Naive B cell (primary cell): ENCODE measurements at regions not wholly inside any gene's neighbourhood (a gene's known extent, or its start where the extent isn't known, plus 50 kb on each side); places are given as distances from the start of the nearest gene placed in this dataset.
"Not testable (repeated sequence)": the region's sequence is repeated elsewhere in the genome, so short reads cannot be mapped to it uniquely, and the experiment has no call there.

Experiments
- ATAC-seq, 2 donors: fragments of 150-1000 bp; cut with Tn5 transposase; 2 replicates each; pipeline ENCODE4 v1.10.0; 2021; ENCODE audit warnings: low read depth in 2 of 2, mild to moderate bottlenecking in 2 of 2, moderate library complexity in 2 of 2
- DNase-seq: peaks from one replicate; pipeline ENCODE4 v3.0.0; 2022
- H3K27ac Mint-ChIP-seq, 6 donors: one replicate each; pipeline ENCODE4 v1.8.0; 2020 to 2022; ENCODE audit warnings: mild to moderate bottlenecking in 6 of 6, mixed read lengths in 6 of 6, moderate library complexity in 5 of 6, inconsistent platforms in 2 of 6
- H3K27me3 Mint-ChIP-seq, 3 donors: one replicate each; pipeline ENCODE4 v1.8.0; 2021 to 2022; ENCODE audit warnings: mixed read lengths in 3 of 3, mild to moderate bottlenecking in 1 of 3
- H3K36me3 Mint-ChIP-seq, 2 donors: one replicate each; pipeline ENCODE4 v1.8.0; 2020 to 2022; ENCODE audit warnings: mixed read lengths in 2 of 2, inconsistent platforms in 1 of 2, mild to moderate bottlenecking in 1 of 2
- H3K4me1 Mint-ChIP-seq, 3 donors: one replicate each; pipeline ENCODE4 v1.8.0; 2020 to 2022; ENCODE audit warnings: mixed read lengths in 3 of 3, inconsistent platforms in 1 of 3, mild to moderate bottlenecking in 1 of 3, moderate library complexity in 1 of 3
- H3K4me3 Mint-ChIP-seq, 8 donors: one replicate each; pipeline ENCODE4 v1.8.0; 2020 to 2022; ENCODE audit warnings: mild to moderate bottlenecking in 8 of 8, mixed read lengths in 8 of 8, moderate library complexity in 8 of 8, inconsistent platforms in 2 of 8
- H3K9me3 Mint-ChIP-seq, 7 donors: one replicate each; pipeline ENCODE4 v1.8.0; 2020 to 2022; ENCODE audit warnings: mixed read lengths in 7 of 7, mild to moderate bottlenecking in 5 of 7, inconsistent platforms in 2 of 7, moderate library complexity in 1 of 7

DNA sequence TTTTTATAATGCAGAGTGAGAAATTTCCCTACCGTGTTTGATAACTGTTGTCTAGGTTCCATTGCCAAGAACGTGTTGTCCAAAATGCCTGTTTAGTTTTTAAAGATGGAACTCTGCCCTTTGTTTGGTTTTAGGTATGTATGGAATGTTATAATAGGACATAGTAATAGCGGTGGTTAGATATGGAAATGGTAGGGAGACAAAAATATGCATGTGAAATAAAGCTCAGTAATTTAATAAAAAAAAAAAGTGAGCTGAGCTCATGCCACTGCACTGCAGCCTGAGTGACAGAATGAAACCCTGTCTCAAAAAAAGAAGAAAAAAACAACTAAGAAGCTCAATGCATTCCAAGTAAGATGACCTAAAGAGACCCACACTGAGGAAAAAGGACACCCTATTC is 72.9 kb downstream of the ZNF783 start:
- Mint-ChIP-seq H3K4me3 (no peak overlapping the region), H3K27me3 (peaks cover 5 to 23% (median 14%) of the 10 kb centered on the region in 3 donors), H3K36me3 (peaks cover 0 to 8% of the 10 kb centered on the region in 2 donors), H3K9me3 (peaks cover 7 to 31% (median 22%) of the 10 kb centered on the region in 7 donors), H3K27ac (no peak overlapping the region), H3K4me1 (no peaks in the 10 kb centered on the region)
- DNase-seq (no peak), ATAC-seq (no peak)

GRCh38 chr7:149348758-149349369 is 86.9 kb downstream of the ZNF783 start:
- peaks cover 12 to 50% (median 42%) of the 10 kb centered on the region in 7 donors for H3K9me3 Mint-ChIP-seq

DNA sequence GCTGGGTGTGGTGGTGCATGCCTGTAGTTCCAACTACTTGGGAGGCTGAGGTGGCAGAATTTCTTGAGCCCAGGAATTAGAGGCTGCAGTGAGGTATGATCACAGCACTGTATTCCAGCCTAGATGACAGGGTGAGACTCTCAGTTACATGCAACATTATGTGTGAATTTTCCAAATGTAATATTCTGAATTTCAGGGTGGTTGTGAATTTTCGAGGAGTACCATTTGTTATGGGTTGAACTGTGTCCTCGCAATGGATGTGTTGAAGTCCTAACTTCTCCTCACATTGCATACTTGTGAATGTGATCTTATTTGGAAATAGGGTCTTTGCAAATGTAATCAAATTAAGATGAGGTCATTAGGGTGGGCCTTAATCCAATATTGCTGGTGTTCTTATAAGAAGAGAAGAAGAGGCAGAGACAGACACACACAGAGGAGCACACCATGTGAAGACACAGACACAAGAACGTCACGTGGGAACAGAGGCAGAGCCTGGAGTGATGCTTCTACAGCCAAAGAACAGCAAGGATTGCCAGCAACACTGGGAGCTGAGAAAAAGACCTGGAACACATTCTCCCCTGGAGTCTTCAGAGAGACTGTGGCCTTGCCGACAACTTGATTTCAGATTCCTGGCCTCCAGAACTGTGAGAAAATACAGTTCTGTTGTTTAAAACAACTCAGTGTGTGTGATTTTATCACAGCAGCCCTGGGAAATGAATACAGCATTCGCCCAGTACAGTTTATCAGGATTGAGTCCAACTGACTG is 91.9 kb downstream of the ZNF783 start:
- Mint-ChIP-seq H3K36me3 (peaks cover 4 to 13% of the 10 kb centered on the region in 2 donors), H3K27me3 (peaks cover under 1 to 14% (median 5%) of the 10 kb centered on the region in 3 donors), H3K27ac (no peak overlapping the region), H3K4me3 (peak overlapping the region in 1 of 8 donors; percentile 16), H3K4me1 (no peaks in the 10 kb centered on the region), H3K9me3 (peaks cover 6 to 18% (median 13%) of the 10 kb centered on the region in 7 donors)
- DNase-seq (no peak), ATAC-seq (no peak)

More at GRCh38 chr7:149348758-149349369, 86.9 kb downstream of the ZNF783 start:
- no peak overlapping the region for H3K4me3 Mint-ChIP-seq
- H3K4me1 Mint-ChIP-seq: no peaks in the 10 kb centered on the region
- ATAC-seq: no peak
- H3K27ac Mint-ChIP-seq: no peak overlapping the region
- no peak for DNase-seq
- peaks cover 0 to 18% (median 18%) of the 10 kb centered on the region in 3 donors for H3K27me3 Mint-ChIP-seq
- peaks cover 9 to 33% of the 10 kb centered on the region in 2 donors for H3K36me3 Mint-ChIP-seq

- Mint-ChIP-seq H3K27me3 (peaks cover 4 to 20% (median 5%) of the 10 kb centered on the region in 3 donors), H3K36me3 (peaks cover 9 to 14% of the 10 kb centered on the region in 2 donors), H3K9me3 (peaks cover 5 to 17% (median 9%) of the 10 kb centered on the region in 7 donors)
- not testable (repeated sequence) for ATAC-seq, H3K4me3 Mint-ChIP-seq, DNase-seq, H3K4me1 Mint-ChIP-seq, H3K27ac Mint-ChIP-seq
Observed at GRCh38 chr7:149355035-149355389, 93.0 kb downstream of the ZNF783 start.

DNA sequence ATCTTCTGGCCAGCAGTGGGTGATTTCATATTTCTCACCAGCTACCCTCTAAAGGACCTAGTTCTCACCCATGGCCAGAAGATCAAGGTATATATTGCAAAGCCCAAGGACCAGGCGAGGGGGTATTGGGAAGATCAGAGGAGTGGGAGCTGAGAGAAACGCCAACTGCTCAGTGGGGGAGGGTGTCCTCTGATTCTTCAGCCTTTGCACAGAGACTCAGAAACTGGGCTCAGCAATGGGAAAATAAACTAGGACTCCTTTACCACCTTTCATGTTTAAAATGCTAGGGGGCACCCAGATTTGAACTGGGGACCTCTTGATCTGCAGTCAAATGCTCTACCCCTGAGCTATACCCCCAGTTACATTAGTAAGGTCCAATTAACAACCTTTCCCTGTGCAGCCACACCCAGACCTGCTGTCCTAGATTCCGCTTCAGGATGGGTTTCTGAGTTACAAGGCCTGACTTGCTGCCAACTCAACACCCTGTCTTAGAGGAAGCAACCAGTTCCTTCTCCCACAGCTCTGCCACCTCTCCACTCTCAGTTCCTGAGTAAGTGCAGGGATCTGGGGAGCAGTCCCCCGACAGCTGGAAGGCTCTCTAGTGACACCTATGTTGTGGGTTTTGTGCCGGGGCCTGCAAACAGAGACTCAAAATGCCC is 93.5 kb downstream of the ZNF783 start:
- no peak overlapping the region for H3K27ac Mint-ChIP-seq
- H3K9me3 Mint-ChIP-seq: peaks cover 3 to 18% (median 10%) of the 10 kb centered on the region in 7 donors
- H3K36me3 Mint-ChIP-seq: peaks cover 9 to 11% of the 10 kb centered on the region in 2 donors
- H3K4me3 Mint-ChIP-seq: no peak overlapping the region
- ATAC-seq (no peak), DNase-seq (no peak)
- peaks cover 5 to 25% (median 8%) of the 10 kb centered on the region in 3 donors for H3K27me3 Mint-ChIP-seq
- H3K4me1 Mint-ChIP-seq: no peaks in the 10 kb centered on the region

GRCh38 chr7:149362696-149363095 is 98.2 kb downstream of the ZNF777 start:
- Mint-ChIP-seq H3K27ac (no peak overlapping the region), H3K9me3 (peaks cover 10 to 68% (median 20%) of the 10 kb centered on the region in 7 donors), H3K36me3 (peaks cover 5 to 21% of the 10 kb centered on the region in 2 donors), H3K27me3 (peaks cover 19 to 45% (median 27%) of the 10 kb centered on the region in 3 donors), H3K4me1 (no peaks in the 10 kb centered on the region), H3K4me3 (no peak overlapping the region)
- ATAC-seq (no peak), DNase-seq (no peak)

- no peak for DNase-seq
Observed at GRCh38 chr7:149367418-149368180, 93.3 kb downstream of the ZNF777 start.

DNA sequence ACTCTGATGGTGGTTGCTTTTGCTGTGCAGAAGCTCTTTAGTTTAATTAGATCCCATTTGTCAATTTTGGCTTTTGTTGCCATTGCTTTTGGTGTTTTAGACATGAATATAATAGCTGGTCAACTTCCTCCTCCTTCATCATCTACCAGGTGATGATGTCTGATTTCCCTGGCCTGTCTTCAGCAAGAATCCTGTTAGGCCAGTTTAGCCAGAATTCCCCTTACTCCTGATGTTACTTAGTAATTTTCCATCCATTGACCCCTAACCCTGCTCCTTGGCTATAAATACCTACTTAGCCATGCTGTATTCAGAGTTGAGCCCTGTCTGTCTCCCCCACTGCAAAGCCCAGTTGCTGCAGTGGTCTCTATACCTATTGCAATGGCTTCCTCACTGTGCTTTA is 91.4 kb downstream of the ZNF777 start:
- peaks cover 11 to 50% (median 38%) of the 10 kb centered on the region in 7 donors for H3K9me3 Mint-ChIP-seq
- DNase-seq (no peak), ATAC-seq (no peak)
- peak overlapping the region in 1 of 6 donors; percentile 7 for H3K27ac Mint-ChIP-seq
- H3K27me3 Mint-ChIP-seq: peaks cover 10 to 26% (median 17%) of the 10 kb centered on the region in 3 donors
- H3K36me3 Mint-ChIP-seq: peaks cover 7 to 24% of the 10 kb centered on the region in 2 donors
- no peaks in the 10 kb centered on the region for H3K4me1 Mint-ChIP-seq
- H3K4me3 Mint-ChIP-seq: no peak overlapping the region

More at GRCh38 chr7:149367418-149368180, 93.3 kb downstream of the ZNF777 start:
- Mint-ChIP-seq H3K9me3 (peaks cover 9 to 45% (median 30%) of the 10 kb centered on the region in 7 donors), H3K36me3 (peaks cover 6 to 18% of the 10 kb centered on the region in 2 donors), H3K4me3 (no peak overlapping the region), H3K27ac (peak overlapping the region in 1 of 6 donors; percentile 5), H3K27me3 (peaks cover 22 to 23% (median 22%) of the 10 kb centered on the region in 3 donors), H3K4me1 (no peaks in the 10 kb centered on the region)
- ATAC-seq: no peak

DNA sequence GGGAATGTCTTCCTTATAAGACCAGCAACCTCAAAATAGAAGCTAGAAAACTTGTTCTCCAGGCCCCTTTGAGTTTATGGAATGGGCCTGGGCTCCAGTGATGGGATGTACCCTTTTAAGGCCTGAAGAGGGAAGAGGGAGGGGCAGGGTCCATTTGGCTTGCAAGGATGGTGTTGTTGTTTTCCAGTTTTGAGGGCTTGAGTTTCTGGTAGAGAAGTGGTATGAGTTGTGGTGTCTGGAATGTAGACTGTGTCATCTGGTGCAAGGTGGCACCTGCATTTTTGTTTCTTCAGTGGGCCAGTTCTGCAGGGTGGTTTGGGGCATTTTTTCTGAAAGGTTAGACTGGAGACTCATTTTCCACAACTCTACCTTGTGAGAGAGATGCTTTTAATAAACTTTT is 90.1 kb downstream of the ZNF777 start:
- Mint-ChIP-seq H3K27me3 (peaks cover 10 to 23% (median 13%) of the 10 kb centered on the region in 3 donors), H3K36me3 (peaks cover 7 to 19% of the 10 kb centered on the region in 2 donors), H3K27ac (no peak overlapping the region), H3K4me3 (peak overlapping the region in 1 of 8 donors; percentile 6), H3K4me1 (no peaks in the 10 kb centered on the region), H3K9me3 (peaks cover 11 to 48% (median 30%) of the 10 kb centered on the region in 7 donors)
- no peak for ATAC-seq
- DNase-seq: no peak

GRCh38 chr7:149373089-149373488 is 87.8 kb downstream of the ZNF777 start:
- H3K27ac Mint-ChIP-seq: no peak overlapping the region
- H3K4me3 Mint-ChIP-seq: no peak overlapping the region
- ATAC-seq (no peak), DNase-seq (no peak)
- no peaks in the 10 kb centered on the region for H3K4me1 Mint-ChIP-seq
- H3K27me3 Mint-ChIP-seq: peaks cover 8 to 23% (median 10%) of the 10 kb centered on the region in 3 donors
- H3K9me3 Mint-ChIP-seq: peaks cover 8 to 53% (median 32%) of the 10 kb centered on the region in 7 donors
- H3K36me3 Mint-ChIP-seq: peaks cover 7 to 19% of the 10 kb centered on the region in 2 donors

DNA sequence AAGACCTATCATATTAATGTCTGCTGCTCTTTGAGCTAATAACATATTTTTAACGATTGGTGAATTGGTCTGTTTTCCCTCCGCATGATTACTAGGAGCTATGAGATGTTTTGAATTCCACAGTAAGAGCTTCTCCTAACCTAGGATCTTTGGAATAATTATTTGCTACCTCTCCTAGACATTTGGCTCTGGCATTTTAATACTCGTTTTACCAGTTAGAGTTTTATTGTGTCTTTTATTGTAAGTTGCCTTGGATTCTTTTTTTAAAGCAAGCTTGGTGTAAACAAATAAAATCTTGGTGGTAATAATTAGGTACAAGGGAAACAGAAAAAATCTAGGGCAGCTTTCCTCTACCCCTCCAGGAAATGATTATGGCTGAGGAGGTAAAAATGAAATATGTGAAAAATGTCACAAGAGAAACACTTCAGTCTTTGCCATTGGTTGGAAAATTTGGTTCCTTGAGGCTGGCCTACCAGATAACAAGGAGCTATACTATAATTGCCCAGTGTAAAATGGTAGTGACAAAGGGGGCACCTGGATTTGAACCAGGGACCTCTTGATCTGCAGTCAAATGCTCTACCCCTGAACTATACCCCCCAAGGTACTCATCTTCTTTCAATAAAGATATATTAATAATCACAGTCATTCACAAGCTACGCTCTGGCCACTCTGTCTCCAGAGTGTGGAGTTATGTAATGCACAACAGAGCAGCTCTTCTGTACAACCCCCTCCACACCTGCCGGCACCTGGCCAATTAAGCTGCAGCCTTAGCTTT is 85.4 kb downstream of the ZNF777 start:
- DNase-seq (no peak), ATAC-seq (no peak)
- no peak overlapping the region for H3K4me3 Mint-ChIP-seq
- no peak overlapping the region for H3K27ac Mint-ChIP-seq
- H3K4me1 Mint-ChIP-seq: no peaks in the 10 kb centered on the region
- peaks cover 4 to 16% (median 10%) of the 10 kb centered on the region in 3 donors for H3K27me3 Mint-ChIP-seq
- peaks cover 15 to 70% (median 42%) of the 10 kb centered on the region in 7 donors for H3K9me3 Mint-ChIP-seq
- H3K36me3 Mint-ChIP-seq: peaks cover 10 to 34% of the 10 kb centered on the region in 2 donors

GRCh38 chr7:149377386-149377785 is 83.5 kb downstream of the ZNF777 start:
- no peaks in the 10 kb centered on the region for H3K4me1 Mint-ChIP-seq
- no peak for DNase-seq
- no peak overlapping the region for H3K27ac Mint-ChIP-seq
- ATAC-seq: no peak
- no peak overlapping the region for H3K4me3 Mint-ChIP-seq
- H3K9me3 Mint-ChIP-seq: peaks cover 16 to 82% (median 44%) of the 10 kb centered on the region in 7 donors
- peaks cover 0 to 16% (median 4%) of the 10 kb centered on the region in 3 donors for H3K27me3 Mint-ChIP-seq
- H3K36me3 Mint-ChIP-seq: peaks cover 7 to 34% of the 10 kb centered on the region in 2 donors
